Caco-2 (cell line): ENCODE measurements at regions not wholly inside any gene's neighbourhood (a gene's known extent, or its start where the extent isn't known, plus 50 kb on each side); places are given as distances from the start of the nearest gene placed in this dataset.
"Not testable (repeated sequence)": the region's sequence is repeated elsewhere in the genome, so short reads cannot be mapped to it uniquely, and the experiment has no call there.

ENCODE experiments used
- BruUV-seq: library from RNA; stranded (reverse); fragments of 400-500 nt; replicated peaks from 2 replicates; lab custom pipeline; 2021; lab: Mats Ljungman, UMichigan
- CTCF ChIA-PET: fragments of 300-600 bp; sonication (Branson Sonifier 250); formaldehyde crosslinking; loops from one replicate; lab custom pipeline; 2022; ENCODE audit warnings: antibody characterized with exemption; lab: Charles Lee
- POLR2A ChIA-PET: fragments of 300-600 bp; sonication (Branson Sonifier 250); formaldehyde crosslinking; loops from one replicate; lab custom pipeline; 2022; ENCODE audit warnings: antibody characterized with exemption; lab: Charles Lee
- DNase-seq, 2 experiments: peaks; one replicate each; pipeline versions ENCODE4 v3.0.0 to v3.0.0-alpha.2; 2020 to 2022
- H3K27me3 ChIP-seq: replicated peaks from 2 replicates; pipeline ENCODE4 v1.6.0; 2011; ENCODE audit warnings: low read length; ENCODE audit not compliant: control insufficient read depth, insufficient read depth
- H3K36me3 ChIP-seq: 2 replicates; pipeline ENCODE4 v1.5.1; 2011; ENCODE audit warnings: low read length; ENCODE audit not compliant: control insufficient read depth, insufficient read depth
- H3K4me1 ChIP-seq: fragments of 250-450 bp; sonication (Bioruptor Pico); 2 replicates; pipeline ENCODE4 v1.5.1; 2020; ENCODE audit warnings: mild to moderate bottlenecking
- H3K4me3 ChIP-seq: 2 replicates; pipeline ENCODE4 v1.5.1; 2011; ENCODE audit warnings: low read depth, mild to moderate bottlenecking, control low read depth, low read length
- H3K9me3 ChIP-seq: fragments of 250-450 bp; sonication (Bioruptor Pico); 2 replicates; pipeline ENCODE4 v1.5.1; 2020; ENCODE audit warnings: mild to moderate bottlenecking, moderate library complexity
- H3K27ac Mint-ChIP-seq: one replicate; pipeline ENCODE4 v1.8.0; 2022; ENCODE audit warnings: mixed read lengths; ENCODE audit not compliant: unreplicated experiment
- H3K27me3 Mint-ChIP-seq: one replicate; pipeline ENCODE4 v1.8.0; 2022; ENCODE audit warnings: mixed read lengths; ENCODE audit not compliant: insufficient read depth, unreplicated experiment
- H3K36me3 Mint-ChIP-seq: one replicate; pipeline ENCODE4 v1.8.0; 2022; ENCODE audit warnings: mild to moderate bottlenecking, mixed read lengths; ENCODE audit not compliant: insufficient read depth, unreplicated experiment
- H3K4me1 Mint-ChIP-seq: one replicate; pipeline ENCODE4 v1.8.0; 2022; ENCODE audit warnings: low read depth, mixed read lengths; ENCODE audit not compliant: unreplicated experiment
- H3K4me3 Mint-ChIP-seq: one replicate; pipeline ENCODE4 v1.8.0; 2022; ENCODE audit warnings: mild to moderate bottlenecking, moderate library complexity, mixed read lengths; ENCODE audit not compliant: unreplicated experiment
- H3K9me3 Mint-ChIP-seq: one replicate; pipeline ENCODE4 v1.8.0; 2022; ENCODE audit warnings: mixed read lengths; ENCODE audit not compliant: unreplicated experiment
- intact Hi-C: fragments of 100-400 bp; cut with micrococcal nuclease; formaldehyde crosslinking; loops from one replicate; pipeline ENCODE4 v1.10.0; 2022; ENCODE audit not compliant: unreplicated experiment
- TF ChIP-seq, protein P1 (sequence below), 2 experiments: fragments of 200-600 bp in 1 of 2; IDR thresholded peaks; 1 replicate in 1 of 2; 2 replicates in 1 of 2; pipeline versions ENCODE4 v1.5.1 to v1.8.0; 2011 to 2022; ENCODE audit warnings: antibody characterized with exemption in 1 of 2, control low read depth in 1 of 2, inconsistent platforms in 1 of 2, low read depth in 1 of 2, low read length in 1 of 2, mild to moderate bottlenecking in 1 of 2, moderate library complexity in 1 of 2; ENCODE audit not compliant: insufficient read depth in 1 of 2, severe bottlenecking in 1 of 2, unreplicated experiment in 1 of 2

DNA sequence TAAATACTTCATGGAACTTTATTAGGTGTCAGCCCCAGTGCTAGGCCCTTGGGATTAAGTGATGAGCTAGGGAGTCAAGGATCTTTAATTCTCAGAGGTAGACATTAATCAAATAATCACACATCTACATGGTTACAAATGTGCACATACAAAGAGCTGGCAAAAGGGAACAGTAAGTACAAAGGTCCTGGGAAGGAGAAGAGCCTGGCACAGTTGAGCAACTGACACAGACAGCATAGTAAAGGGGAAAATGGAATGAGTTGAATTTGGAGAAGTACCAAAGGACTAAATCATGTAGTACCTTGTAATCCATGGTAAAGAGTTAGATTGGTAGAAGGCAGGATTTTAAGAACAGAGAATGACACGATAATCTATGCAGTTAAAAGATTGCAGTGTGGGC lies 116.3 kb downstream of the APIP start:
- H3K27me3 Mint-ChIP-seq = no peaks in the 10 kb centered on the region
- Histone ChIP-seq H3K36me3 (no peaks in the 10 kb centered on the region), H3K27me3 (no peaks in the 10 kb centered on the region), H3K4me3 (no peak overlapping the region), H3K4me1 (no peaks in the 10 kb centered on the region), H3K9me3 (peaks cover 5% of the 10 kb centered on the region; the same call in 1 of the 2 replicates)
- H3K9me3 Mint-ChIP-seq = no peaks in the 10 kb centered on the region
- CTCF ChIA-PET = no interaction called here
- TF ChIP-seq, protein P1, sequence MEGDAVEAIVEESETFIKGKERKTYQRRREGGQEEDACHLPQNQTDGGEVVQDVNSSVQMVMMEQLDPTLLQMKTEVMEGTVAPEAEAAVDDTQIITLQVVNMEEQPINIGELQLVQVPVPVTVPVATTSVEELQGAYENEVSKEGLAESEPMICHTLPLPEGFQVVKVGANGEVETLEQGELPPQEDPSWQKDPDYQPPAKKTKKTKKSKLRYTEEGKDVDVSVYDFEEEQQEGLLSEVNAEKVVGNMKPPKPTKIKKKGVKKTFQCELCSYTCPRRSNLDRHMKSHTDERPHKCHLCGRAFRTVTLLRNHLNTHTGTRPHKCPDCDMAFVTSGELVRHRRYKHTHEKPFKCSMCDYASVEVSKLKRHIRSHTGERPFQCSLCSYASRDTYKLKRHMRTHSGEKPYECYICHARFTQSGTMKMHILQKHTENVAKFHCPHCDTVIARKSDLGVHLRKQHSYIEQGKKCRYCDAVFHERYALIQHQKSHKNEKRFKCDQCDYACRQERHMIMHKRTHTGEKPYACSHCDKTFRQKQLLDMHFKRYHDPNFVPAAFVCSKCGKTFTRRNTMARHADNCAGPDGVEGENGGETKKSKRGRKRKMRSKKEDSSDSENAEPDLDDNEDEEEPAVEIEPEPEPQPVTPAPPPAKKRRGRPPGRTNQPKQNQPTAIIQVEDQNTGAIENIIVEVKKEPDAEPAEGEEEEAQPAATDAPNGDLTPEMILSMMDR (IDR thresholded peaks at IDR 0.05; ENCODE audit: insufficient read depth in 1 of 2, low read depth in 1 of 2, low read length in 1 of 2, severe bottlenecking in 1 of 2, unreplicated experiment in 1 of 2) = no peak
- no peak for DNase-seq
- no peaks in the 10 kb centered on the region for H3K4me1 Mint-ChIP-seq
- POLR2A ChIA-PET = no interaction called here
- H3K36me3 Mint-ChIP-seq = no peaks in the 10 kb centered on the region
- intact Hi-C loops = no loop called here
- no TSS peak for BruUV-seq
- H3K4me3 Mint-ChIP-seq = no peak overlapping the region
- H3K27ac Mint-ChIP-seq = no peak overlapping the region

DNA sequence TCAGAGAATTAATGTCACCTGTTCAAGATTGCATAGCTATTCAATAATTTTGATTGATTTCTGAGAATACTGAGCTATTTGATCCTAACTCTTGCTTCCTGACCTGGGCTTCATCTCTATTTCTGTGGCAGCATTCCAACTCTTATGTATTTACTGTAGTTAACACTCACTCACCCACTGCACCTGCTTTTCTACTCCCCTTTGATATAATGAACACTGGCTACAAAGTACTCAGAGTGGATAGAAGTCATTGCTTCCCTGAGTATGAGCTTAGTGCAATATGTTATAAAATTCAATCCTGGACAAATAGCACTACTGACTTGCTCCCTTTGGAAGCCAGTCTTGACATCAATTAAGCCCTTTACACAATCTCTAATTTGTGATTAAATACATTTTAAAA lies 117.2 kb downstream of the APIP start:
- no peak overlapping the region for H3K27ac Mint-ChIP-seq
- no peak for DNase-seq
- Histone ChIP-seq H3K27me3 (no peaks in the 10 kb centered on the region), H3K9me3 (peaks cover 5% of the 10 kb centered on the region; the same call in 1 of the 2 replicates), H3K4me1 (no peaks in the 10 kb centered on the region), H3K36me3 (no peaks in the 10 kb centered on the region), H3K4me3 (no peak overlapping the region)
- H3K4me1 Mint-ChIP-seq = no peaks in the 10 kb centered on the region
- no peaks in the 10 kb centered on the region for H3K27me3 Mint-ChIP-seq
- ChIA-PET POLR2A (no interaction called here), CTCF (no interaction called here)
- H3K9me3 Mint-ChIP-seq = no peaks in the 10 kb centered on the region
- no peaks in the 10 kb centered on the region for H3K36me3 Mint-ChIP-seq
- H3K4me3 Mint-ChIP-seq = no peak overlapping the region
- intact Hi-C loops = no loop called here
- no TSS peak for BruUV-seq
- TF ChIP-seq, protein P1 (IDR thresholded peaks at IDR 0.05; ENCODE audit: insufficient read depth in 1 of 2, low read depth in 1 of 2, low read length in 1 of 2, severe bottlenecking in 1 of 2, unreplicated experiment in 1 of 2) = no peak

DNA sequence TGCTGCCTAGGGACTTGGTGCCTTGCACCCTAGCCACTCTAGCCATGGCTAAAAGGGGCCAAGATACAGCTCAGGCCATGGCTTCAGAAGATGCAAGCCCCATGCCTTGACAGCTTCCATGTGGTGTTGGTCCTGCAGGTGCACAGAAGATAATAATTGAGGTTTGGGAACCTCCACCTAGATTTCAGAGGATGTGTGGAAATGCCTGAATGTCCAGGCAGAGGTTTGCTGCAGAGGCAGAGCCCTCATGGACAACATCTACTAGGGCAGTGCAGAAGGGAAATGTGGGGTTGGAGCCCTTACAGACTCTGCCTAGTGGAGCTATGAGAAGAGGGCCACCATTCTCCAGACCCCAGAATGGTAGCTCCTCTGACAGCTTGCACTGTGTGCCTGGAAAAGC lies 118.7 kb downstream of the APIP start:
- BruUV-seq, POLR2A ChIA-PET, intact Hi-C loops: not testable (repeated sequence)

DNA sequence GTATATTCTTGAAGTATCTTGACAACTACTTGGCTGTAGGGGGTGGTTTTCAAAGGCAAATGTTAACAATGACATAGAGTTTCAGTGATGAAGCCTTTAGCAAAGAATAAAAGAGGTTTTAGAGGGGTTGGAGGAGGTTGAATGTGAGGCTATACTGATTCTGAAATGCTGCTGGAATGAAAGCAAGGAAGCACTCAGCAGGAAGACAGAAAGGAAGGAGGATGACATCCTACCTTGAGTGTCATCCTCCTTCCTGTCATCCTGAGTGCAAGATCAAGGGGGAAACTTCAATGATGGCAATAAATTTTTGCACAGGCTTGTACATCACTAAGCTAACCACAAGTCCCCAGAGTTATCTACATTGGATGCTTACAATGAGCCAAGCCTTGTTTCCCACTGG lies 120.5 kb downstream of the APIP start:
- no TSS peak for BruUV-seq
- peaks cover 5% of the 10 kb centered on the region; the same call in 1 of the 2 replicates for H3K9me3 ChIP-seq
- TF ChIP-seq, protein P1 (IDR thresholded peaks at IDR 0.05; ENCODE audit: insufficient read depth in 1 of 2, low read depth in 1 of 2, low read length in 1 of 2, severe bottlenecking in 1 of 2, unreplicated experiment in 1 of 2) = no peak
- H3K36me3 ChIP-seq = no peaks in the 10 kb centered on the region
- Mint-ChIP-seq H3K4me1 (no peaks in the 10 kb centered on the region), H3K36me3 (no peaks in the 10 kb centered on the region), H3K4me3 (no peak overlapping the region), H3K27ac (no peak overlapping the region), H3K9me3 (peaks cover 8% of the 10 kb centered on the region), H3K27me3 (no peaks in the 10 kb centered on the region)
- ChIA-PET POLR2A (no interaction called here), CTCF (no interaction called here)
- intact Hi-C loops = no loop called here
- no peaks in the 10 kb centered on the region for H3K27me3 ChIP-seq
- H3K4me1 ChIP-seq = no peaks in the 10 kb centered on the region
- H3K4me3 ChIP-seq = no peak overlapping the region
- no peak for DNase-seq

More for the DNA sequence above, 118.7 kb downstream of the APIP start:
- H3K9me3 Mint-ChIP-seq, H3K36me3 Mint-ChIP-seq, H3K4me1 ChIP-seq, H3K4me3 ChIP-seq, H3K4me1 Mint-ChIP-seq, H3K9me3 ChIP-seq, H3K27ac Mint-ChIP-seq, H3K4me3 Mint-ChIP-seq, H3K27me3 Mint-ChIP-seq, H3K27me3 ChIP-seq, H3K36me3 ChIP-seq, CTCF ChIA-PET, DNase-seq: not testable (repeated sequence)
